ENCODE measurements at regions not wholly inside any gene's neighbourhood (a gene's known extent, or its start where the extent isn't known, plus 50 kb on each side); places are given as distances from the start of the nearest gene placed in this dataset.
A peak's percentile ranks its signal among the peaks of the same experiment; 100 is the strongest.

DNA sequence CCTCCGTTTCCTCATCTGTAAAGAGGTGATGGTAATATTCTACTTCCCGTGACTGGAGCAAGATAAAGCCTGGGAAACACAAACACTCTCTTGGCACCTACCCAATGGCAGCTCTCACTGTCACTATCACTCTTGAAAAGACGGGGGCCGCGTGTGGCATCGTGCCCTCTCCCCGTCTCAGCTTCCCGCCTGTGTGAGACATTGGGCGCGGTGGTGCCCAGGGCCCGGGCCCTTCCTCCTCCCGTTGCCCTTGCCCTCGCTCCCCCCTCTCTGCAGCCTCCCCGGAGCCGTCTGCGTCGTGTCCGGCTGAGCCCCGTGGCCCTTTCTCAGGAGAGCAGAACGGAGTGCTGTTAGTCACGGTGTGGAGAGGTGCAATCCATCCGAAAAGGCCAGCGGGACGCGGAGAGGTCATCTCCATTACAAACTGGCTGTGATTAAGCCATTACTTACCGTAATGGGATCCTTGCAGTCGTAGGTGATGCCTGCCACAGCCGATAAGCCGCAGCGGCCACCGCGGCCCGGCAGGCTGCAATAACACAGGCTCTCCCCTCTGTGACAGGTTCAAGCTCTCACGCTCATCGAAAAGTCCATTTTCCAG, 156.4 kb upstream of the ZC3H12A start:
- Mint-ChIP-seq H3K27me3 (ENCODE audit: insufficient read depth, low read depth, poor library complexity) (peaks cover 15% of the 10 kb centered on the region), H3K9me3 (no peaks in the 10 kb centered on the region), H3K4me1 (peaks cover 54% of the 10 kb centered on the region), H3K27ac (peak overlapping the region; percentile 61; the same call in 1 of the 2 replicates), H3K36me3 (ENCODE audit: low read depth) (no peaks in the 10 kb centered on the region), H3K4me3 (no peak overlapping the region)
- ATAC-seq (peak; percentile 44), DNase-seq (ENCODE audit: low spot score) (peak; percentile 48)
- no peaks in the 10 kb centered on the region for H4K20me1 ChIP-seq (replicated peaks; ENCODE audit: insufficient read depth)
- peaks cover 8% of the 10 kb centered on the region for H3K27me3 ChIP-seq (ENCODE audit: insufficient read depth)
- no peaks in the 10 kb centered on the region for H3F3A ChIP-seq (replicated peaks; ENCODE audit: low read depth)
- no peak overlapping the region for H3K4me3 ChIP-seq
- H3K36me3 ChIP-seq (ENCODE audit: insufficient read depth) = no peaks in the 10 kb centered on the region
- no peaks in the 10 kb centered on the region for H3K79me2 ChIP-seq (replicated peaks; ENCODE audit: insufficient read depth)
- H3K4me1 ChIP-seq (ENCODE audit: insufficient read depth) = peaks cover 35% of the 10 kb centered on the region
- no peak overlapping the region for H3K27ac ChIP-seq (ENCODE audit: low read depth)
- 0 out of 2 replicates have a peak overlapping the region, but pooled peaks have one; percentile 35 for H3K4me2 ChIP-seq
- peak overlapping the region; percentile 94 for H2AFZ ChIP-seq
- TF ChIP-seq, protein P1, sequence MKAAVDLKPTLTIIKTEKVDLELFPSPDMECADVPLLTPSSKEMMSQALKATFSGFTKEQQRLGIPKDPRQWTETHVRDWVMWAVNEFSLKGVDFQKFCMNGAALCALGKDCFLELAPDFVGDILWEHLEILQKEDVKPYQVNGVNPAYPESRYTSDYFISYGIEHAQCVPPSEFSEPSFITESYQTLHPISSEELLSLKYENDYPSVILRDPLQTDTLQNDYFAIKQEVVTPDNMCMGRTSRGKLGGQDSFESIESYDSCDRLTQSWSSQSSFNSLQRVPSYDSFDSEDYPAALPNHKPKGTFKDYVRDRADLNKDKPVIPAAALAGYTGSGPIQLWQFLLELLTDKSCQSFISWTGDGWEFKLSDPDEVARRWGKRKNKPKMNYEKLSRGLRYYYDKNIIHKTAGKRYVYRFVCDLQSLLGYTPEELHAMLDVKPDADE (IDR thresholded peaks at IDR 0.05) = no peak
- TF ChIP-seq, protein P2, sequence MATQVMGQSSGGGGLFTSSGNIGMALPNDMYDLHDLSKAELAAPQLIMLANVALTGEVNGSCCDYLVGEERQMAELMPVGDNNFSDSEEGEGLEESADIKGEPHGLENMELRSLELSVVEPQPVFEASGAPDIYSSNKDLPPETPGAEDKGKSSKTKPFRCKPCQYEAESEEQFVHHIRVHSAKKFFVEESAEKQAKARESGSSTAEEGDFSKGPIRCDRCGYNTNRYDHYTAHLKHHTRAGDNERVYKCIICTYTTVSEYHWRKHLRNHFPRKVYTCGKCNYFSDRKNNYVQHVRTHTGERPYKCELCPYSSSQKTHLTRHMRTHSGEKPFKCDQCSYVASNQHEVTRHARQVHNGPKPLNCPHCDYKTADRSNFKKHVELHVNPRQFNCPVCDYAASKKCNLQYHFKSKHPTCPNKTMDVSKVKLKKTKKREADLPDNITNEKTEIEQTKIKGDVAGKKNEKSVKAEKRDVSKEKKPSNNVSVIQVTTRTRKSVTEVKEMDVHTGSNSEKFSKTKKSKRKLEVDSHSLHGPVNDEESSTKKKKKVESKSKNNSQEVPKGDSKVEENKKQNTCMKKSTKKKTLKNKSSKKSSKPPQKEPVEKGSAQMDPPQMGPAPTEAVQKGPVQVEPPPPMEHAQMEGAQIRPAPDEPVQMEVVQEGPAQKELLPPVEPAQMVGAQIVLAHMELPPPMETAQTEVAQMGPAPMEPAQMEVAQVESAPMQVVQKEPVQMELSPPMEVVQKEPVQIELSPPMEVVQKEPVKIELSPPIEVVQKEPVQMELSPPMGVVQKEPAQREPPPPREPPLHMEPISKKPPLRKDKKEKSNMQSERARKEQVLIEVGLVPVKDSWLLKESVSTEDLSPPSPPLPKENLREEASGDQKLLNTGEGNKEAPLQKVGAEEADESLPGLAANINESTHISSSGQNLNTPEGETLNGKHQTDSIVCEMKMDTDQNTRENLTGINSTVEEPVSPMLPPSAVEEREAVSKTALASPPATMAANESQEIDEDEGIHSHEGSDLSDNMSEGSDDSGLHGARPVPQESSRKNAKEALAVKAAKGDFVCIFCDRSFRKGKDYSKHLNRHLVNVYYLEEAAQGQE (IDR thresholded peaks at IDR 0.05; ENCODE audit: unreplicated experiment) = no peak
- TF ChIP-seq JUNB (IDR thresholded peaks at IDR 0.05; ENCODE audit: unreplicated experiment) (no peak), NANOG (IDR thresholded peaks at IDR 0.05; ENCODE audit: borderline replicate concordance) (no peak), ZNF114 (CRISPR knock-in tag; IDR thresholded peaks at IDR 0.05) (no peak), ZNF331 (CRISPR knock-in tag; IDR thresholded peaks at IDR 0.05; ENCODE audit: low read depth) (no peak), POLR2AphosphoS5 (IDR thresholded peaks at IDR 0.05; ENCODE audit: low read depth) (no peak), CREB1 (CRISPR knock-in tag; IDR thresholded peaks at IDR 0.05; ENCODE audit: low read depth) (no peak), EZH2 (IDR thresholded peaks at IDR 0.05; ENCODE audit: low read depth, unreplicated experiment) (no peak), EZH2phosphoT487 (IDR thresholded peaks at IDR 0.05; ENCODE audit: unreplicated experiment) (no peak), STAT1 (IDR thresholded peaks at IDR 0.05; ENCODE audit: unreplicated experiment) (no peak)
- TF ChIP-seq, protein P3, sequence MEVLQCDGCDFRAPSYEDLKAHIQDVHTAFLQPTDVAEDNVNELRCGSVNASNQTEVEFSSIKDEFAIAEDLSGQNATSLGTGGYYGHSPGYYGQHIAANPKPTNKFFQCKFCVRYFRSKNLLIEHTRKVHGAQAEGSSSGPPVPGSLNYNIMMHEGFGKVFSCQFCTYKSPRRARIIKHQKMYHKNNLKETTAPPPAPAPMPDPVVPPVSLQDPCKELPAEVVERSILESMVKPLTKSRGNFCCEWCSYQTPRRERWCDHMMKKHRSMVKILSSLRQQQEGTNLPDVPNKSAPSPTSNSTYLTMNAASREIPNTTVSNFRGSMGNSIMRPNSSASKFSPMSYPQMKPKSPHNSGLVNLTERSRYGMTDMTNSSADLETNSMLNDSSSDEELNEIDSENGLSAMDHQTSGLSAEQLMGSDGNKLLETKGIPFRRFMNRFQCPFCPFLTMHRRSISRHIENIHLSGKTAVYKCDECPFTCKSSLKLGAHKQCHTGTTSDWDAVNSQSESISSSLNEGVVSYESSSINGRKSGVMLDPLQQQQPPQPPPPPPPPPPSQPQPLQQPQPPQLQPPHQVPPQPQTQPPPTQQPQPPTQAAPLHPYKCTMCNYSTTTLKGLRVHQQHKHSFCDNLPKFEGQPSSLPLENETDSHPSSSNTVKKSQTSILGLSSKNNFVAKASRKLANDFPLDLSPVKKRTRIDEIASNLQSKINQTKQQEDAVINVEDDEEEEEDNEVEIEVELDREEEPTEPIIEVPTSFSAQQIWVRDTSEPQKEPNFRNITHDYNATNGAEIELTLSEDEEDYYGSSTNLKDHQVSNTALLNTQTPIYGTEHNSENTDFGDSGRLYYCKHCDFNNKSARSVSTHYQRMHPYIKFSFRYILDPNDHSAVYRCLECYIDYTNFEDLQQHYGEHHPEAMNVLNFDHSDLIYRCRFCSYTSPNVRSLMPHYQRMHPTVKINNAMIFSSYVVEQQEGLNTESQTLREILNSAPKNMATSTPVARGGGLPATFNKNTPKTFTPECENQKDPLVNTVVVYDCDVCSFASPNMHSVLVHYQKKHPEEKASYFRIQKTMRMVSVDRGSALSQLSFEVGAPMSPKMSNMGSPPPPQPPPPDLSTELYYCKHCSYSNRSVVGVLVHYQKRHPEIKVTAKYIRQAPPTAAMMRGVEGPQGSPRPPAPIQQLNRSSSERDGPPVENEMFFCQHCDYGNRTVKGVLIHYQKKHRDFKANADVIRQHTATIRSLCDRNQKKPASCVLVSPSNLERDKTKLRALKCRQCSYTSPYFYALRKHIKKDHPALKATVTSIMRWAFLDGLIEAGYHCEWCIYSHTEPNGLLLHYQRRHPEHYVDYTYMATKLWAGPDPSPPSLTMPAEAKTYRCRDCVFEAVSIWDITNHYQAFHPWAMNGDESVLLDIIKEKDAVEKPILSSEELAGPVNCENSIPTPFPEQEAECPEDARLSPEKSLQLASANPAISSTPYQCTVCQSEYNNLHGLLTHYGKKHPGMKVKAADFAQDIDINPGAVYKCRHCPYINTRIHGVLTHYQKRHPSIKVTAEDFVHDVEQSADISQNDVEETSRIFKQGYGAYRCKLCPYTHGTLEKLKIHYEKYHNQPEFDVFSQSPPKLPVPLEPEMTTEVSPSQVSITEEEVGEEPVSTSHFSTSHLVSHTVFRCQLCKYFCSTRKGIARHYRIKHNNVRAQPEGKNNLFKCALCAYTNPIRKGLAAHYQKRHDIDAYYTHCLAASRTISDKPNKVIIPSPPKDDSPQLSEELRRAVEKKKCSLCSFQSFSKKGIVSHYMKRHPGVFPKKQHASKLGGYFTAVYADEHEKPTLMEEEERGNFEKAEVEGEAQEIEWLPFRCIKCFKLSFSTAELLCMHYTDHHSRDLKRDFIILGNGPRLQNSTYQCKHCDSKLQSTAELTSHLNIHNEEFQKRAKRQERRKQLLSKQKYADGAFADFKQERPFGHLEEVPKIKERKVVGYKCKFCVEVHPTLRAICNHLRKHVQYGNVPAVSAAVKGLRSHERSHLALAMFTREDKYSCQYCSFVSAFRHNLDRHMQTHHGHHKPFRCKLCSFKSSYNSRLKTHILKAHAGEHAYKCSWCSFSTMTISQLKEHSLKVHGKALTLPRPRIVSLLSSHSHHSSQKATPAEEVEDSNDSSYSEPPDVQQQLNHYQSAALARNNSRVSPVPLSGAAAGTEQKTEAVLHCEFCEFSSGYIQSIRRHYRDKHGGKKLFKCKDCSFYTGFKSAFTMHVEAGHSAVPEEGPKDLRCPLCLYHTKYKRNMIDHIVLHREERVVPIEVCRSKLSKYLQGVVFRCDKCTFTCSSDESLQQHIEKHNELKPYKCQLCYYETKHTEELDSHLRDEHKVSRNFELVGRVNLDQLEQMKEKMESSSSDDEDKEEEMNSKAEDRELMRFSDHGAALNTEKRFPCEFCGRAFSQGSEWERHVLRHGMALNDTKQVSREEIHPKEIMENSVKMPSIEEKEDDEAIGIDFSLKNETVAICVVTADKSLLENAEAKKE (CRISPR knock-in tag; IDR thresholded peaks at IDR 0.05) = no peak
- TF ChIP-seq, protein P4, sequence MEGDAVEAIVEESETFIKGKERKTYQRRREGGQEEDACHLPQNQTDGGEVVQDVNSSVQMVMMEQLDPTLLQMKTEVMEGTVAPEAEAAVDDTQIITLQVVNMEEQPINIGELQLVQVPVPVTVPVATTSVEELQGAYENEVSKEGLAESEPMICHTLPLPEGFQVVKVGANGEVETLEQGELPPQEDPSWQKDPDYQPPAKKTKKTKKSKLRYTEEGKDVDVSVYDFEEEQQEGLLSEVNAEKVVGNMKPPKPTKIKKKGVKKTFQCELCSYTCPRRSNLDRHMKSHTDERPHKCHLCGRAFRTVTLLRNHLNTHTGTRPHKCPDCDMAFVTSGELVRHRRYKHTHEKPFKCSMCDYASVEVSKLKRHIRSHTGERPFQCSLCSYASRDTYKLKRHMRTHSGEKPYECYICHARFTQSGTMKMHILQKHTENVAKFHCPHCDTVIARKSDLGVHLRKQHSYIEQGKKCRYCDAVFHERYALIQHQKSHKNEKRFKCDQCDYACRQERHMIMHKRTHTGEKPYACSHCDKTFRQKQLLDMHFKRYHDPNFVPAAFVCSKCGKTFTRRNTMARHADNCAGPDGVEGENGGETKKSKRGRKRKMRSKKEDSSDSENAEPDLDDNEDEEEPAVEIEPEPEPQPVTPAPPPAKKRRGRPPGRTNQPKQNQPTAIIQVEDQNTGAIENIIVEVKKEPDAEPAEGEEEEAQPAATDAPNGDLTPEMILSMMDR (conservative IDR thresholded peaks at IDR 0.05; ENCODE audit: low read depth in 2 of 2) = no peak
- H3K9me2 ChIP-seq (ENCODE audit: insufficient read depth) = peaks cover 10% of the 10 kb centered on the region; the same call in 1 of the 2 replicates
